GM23338 (cell line): ENCODE measurements at regions not wholly inside any gene's neighbourhood (a gene's known extent, or its start where the extent isn't known, plus 50 kb on each side); places are given as distances from the start of the nearest gene placed in this dataset.

ENCODE experiments used
- ATAC-seq: fragments of 200-7000 bp; cut with Tn5 transposase; 3 replicates; pipeline ENCODE4 v1.9.1; 2020
- DNase-seq: peaks from one replicate; pipeline ENCODE4 v3.0.0-alpha.2; 2015; ENCODE audit warnings: low spot score
- H2AFZ ChIP-seq: fragments of 200-600 bp; sonication (generic); 2 replicates; pipeline ENCODE4 v1.8.0; 2016; ENCODE audit warnings: antibody characterized with exemption, mild to moderate bottlenecking, moderate library complexity
- H3F3A ChIP-seq: fragments of 200-600 bp; sonication (generic); replicated peaks from 2 replicates; pipeline ENCODE4 v1.8.0; 2017; ENCODE audit warnings: antibody characterized with exemption, mixed run types, low read depth
- H3K27ac ChIP-seq: fragments of 200-600 bp; sonication (generic); 2 replicates; pipeline ENCODE4 v1.6.1; 2016; ENCODE audit warnings: low read depth
- H3K27me3 ChIP-seq: fragments of 200-600 bp; sonication (generic); 2 replicates; pipeline ENCODE4 v1.8.0; 2016; ENCODE audit warnings: mild to moderate bottlenecking, mixed run types, moderate library complexity; ENCODE audit not compliant: insufficient read depth
- H3K36me3 ChIP-seq: fragments of 200-600 bp; sonication (generic); 2 replicates; pipeline ENCODE4 v1.8.0; 2016; ENCODE audit warnings: mild to moderate bottlenecking; ENCODE audit not compliant: insufficient read depth
- H3K4me1 ChIP-seq: fragments of 200-600 bp; sonication (generic); 2 replicates; pipeline ENCODE4 v1.8.0; 2016; ENCODE audit warnings: mild to moderate bottlenecking, moderate library complexity; ENCODE audit not compliant: insufficient read depth
- H3K4me2 ChIP-seq: fragments of 200-600 bp; sonication (generic); 2 replicates; pipeline ENCODE4 v1.7.1; 2017; ENCODE audit warnings: mixed run types
- H3K4me3 ChIP-seq: fragments of 200-600 bp; sonication (generic); 2 replicates; pipeline ENCODE4 v1.6.1; 2016; ENCODE audit warnings: mixed run types
- H3K79me2 ChIP-seq: fragments of 200-600 bp; sonication (generic); replicated peaks from 2 replicates; pipeline ENCODE4 v1.8.0; 2017; ENCODE audit warnings: mild to moderate bottlenecking; ENCODE audit not compliant: insufficient read depth
- H3K9me2 ChIP-seq: fragments of 200-600 bp; sonication (generic); 2 replicates; pipeline ENCODE4 v1.8.0; 2017; ENCODE audit not compliant: insufficient read depth
- H4K20me1 ChIP-seq: fragments of 200-600 bp; sonication (generic); replicated peaks from 2 replicates; pipeline ENCODE4 v1.8.0; 2017; ENCODE audit warnings: mild to moderate bottlenecking; ENCODE audit not compliant: insufficient read depth
- H3K27ac Mint-ChIP-seq: 2 replicates; pipeline ENCODE4 v1.8.0; 2020; ENCODE audit warnings: inconsistent platforms, mild to moderate bottlenecking, moderate library complexity, mixed read lengths
- H3K27me3 Mint-ChIP-seq: 3 replicates; pipeline ENCODE4 v1.8.0; 2022; ENCODE audit warnings: low read depth, mild to moderate bottlenecking, moderate library complexity, mixed read lengths, inconsistent platforms; ENCODE audit not compliant: insufficient read depth, poor library complexity
- H3K36me3 Mint-ChIP-seq: 3 replicates; pipeline ENCODE4 v1.8.0; 2021; ENCODE audit warnings: low read depth, mild to moderate bottlenecking, inconsistent platforms, moderate library complexity, mixed read lengths
- H3K4me1 Mint-ChIP-seq: 3 replicates; pipeline ENCODE4 v1.8.0; 2020; ENCODE audit warnings: mild to moderate bottlenecking, inconsistent platforms, mixed read lengths
- H3K4me3 Mint-ChIP-seq: 3 replicates; pipeline ENCODE4 v1.8.0; 2021; ENCODE audit warnings: moderate library complexity, mild to moderate bottlenecking, inconsistent platforms, mixed read lengths
- H3K9me3 Mint-ChIP-seq: 3 replicates; pipeline ENCODE4 v1.8.0; 2020; ENCODE audit warnings: moderate library complexity, mild to moderate bottlenecking, inconsistent platforms, mixed read lengths
- EZH2phosphoT487 ChIP-seq: fragments of 200-600 bp; sonication (generic); IDR thresholded peaks from one replicate; pipeline ENCODE4 v1.8.1; 2018; ENCODE audit warnings: antibody characterized with exemption; ENCODE audit not compliant: unreplicated experiment
- NANOG ChIP-seq: IDR thresholded peaks from 2 replicates; pipeline ENCODE4 v1.6.1; 2016; ENCODE audit warnings: antibody characterized with exemption, borderline replicate concordance
- STAT1 ChIP-seq: IDR thresholded peaks from one replicate; pipeline ENCODE4 v1.6.1; 2016; ENCODE audit warnings: antibody characterized with exemption; ENCODE audit not compliant: unreplicated experiment
- ZNF331 ChIP-seq: fragments of 250-450 bp; sonication (Bioruptor Pico); IDR thresholded peaks from 2 replicates; pipeline ENCODE4 v1.5.0; 2020; ENCODE audit warnings: low read depth, mild to moderate bottlenecking, moderate library complexity
- TF ChIP-seq, protein P1 (sequence below): IDR thresholded peaks from 2 replicates; pipeline ENCODE4 v1.6.1; 2016; ENCODE audit warnings: antibody characterized with exemption
- TF ChIP-seq, protein P2 (sequence below): IDR thresholded peaks from one replicate; pipeline ENCODE4 v1.6.1; 2018; ENCODE audit warnings: antibody characterized with exemption; ENCODE audit not compliant: unreplicated experiment
- TF ChIP-seq, protein P3 (sequence below), 2 experiments: fragments of 200-600 bp in 1 of 2; sonication (generic) in 1 of 2; conservative IDR thresholded peaks; 2 replicates each; pipeline versions ENCODE4 v1.5.1 to v1.6.1; 2016 to 2017; ENCODE audit warnings: antibody characterized with exemption in 2 of 2, low read depth in 2 of 2, mild to moderate bottlenecking in 2 of 2, moderate library complexity in 1 of 2
- TF ChIP-seq, protein P4 (sequence below): fragments of 250-450 bp; sonication (Bioruptor Pico); IDR thresholded peaks from 2 replicates; pipeline ENCODE4 v1.5.0; 2020; ENCODE audit warnings: mild to moderate bottlenecking, moderate library complexity

DNA sequence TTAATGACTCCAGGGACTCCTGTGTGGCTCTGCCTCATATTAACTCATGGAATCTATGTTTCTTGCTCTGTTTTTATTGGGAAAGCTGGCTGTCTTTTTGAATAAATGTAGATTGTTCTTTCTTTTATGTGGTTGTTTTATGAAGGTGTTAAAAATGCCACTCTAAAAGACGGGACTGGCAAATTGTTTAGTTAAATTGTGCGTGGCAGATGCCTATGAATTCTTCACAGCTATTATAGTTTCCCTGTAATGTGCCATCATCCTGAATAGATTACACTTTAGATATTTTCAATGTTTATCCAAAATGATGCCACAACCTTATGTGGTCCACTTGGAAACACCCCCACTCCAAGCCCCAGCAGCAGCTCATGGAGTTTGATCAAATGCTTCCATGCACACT is 149.7 kb downstream of the ST6GAL2 start:
- Histone ChIP-seq H3F3A (no peaks in the 10 kb centered on the region), H3K36me3 (no peaks in the 10 kb centered on the region), H3K79me2 (no peaks in the 10 kb centered on the region), H2AFZ (no peak overlapping the region), H3K4me3 (no peak overlapping the region), H3K4me2 (no peak overlapping the region), H3K27ac (no peak overlapping the region), H3K9me2 (peaks cover 9% of the 10 kb centered on the region), H3K4me1 (no peaks in the 10 kb centered on the region), H3K27me3 (no peaks in the 10 kb centered on the region), H4K20me1 (no peaks in the 10 kb centered on the region)
- peaks cover 12% of the 10 kb centered on the region; the same call in 2 of the 3 replicates for H3K9me3 Mint-ChIP-seq
- peaks cover 6% of the 10 kb centered on the region; the same call in 1 of the 3 replicates for H3K36me3 Mint-ChIP-seq
- ATAC-seq (no peak), DNase-seq (no peak)
- peaks cover 5% of the 10 kb centered on the region; the same call in 2 of the 3 replicates for H3K4me1 Mint-ChIP-seq
- no peak overlapping the region for H3K4me3 Mint-ChIP-seq
- no peak overlapping the region for H3K27ac Mint-ChIP-seq
- H3K27me3 Mint-ChIP-seq, result peaks cover 2% of the 10 kb centered on the region
- TF ChIP-seq, protein P1, sequence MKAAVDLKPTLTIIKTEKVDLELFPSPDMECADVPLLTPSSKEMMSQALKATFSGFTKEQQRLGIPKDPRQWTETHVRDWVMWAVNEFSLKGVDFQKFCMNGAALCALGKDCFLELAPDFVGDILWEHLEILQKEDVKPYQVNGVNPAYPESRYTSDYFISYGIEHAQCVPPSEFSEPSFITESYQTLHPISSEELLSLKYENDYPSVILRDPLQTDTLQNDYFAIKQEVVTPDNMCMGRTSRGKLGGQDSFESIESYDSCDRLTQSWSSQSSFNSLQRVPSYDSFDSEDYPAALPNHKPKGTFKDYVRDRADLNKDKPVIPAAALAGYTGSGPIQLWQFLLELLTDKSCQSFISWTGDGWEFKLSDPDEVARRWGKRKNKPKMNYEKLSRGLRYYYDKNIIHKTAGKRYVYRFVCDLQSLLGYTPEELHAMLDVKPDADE, result no peak
- TF ChIP-seq NANOG (no peak), ZNF331 (CRISPR knock-in tag) (no peak)

DNA sequence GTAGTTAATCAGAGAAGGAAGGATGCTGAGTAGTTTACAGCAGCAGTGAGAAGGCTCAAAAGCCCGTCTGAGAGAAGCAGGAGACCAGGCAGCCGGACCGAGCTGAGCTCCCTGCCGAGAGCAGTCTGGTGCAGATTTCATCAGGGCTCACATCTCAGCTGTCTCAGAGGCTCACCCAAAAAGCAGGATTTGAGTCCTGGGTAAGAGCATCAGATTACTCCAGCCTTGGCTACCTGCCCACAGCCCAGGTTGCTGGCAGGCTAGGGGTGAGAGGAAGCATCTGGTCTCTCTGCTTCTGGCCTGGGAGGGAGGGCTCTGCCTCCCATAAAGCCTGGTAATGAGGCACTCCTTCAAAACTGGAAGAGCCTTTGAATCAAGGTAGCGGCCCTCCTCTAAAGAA is 140.5 kb downstream of the ST6GAL2 start:
- Mint-ChIP-seq H3K4me3 (no peak overlapping the region), H3K27ac (no peak overlapping the region), H3K4me1 (peaks cover 2% of the 10 kb centered on the region; the same call in 1 of the 3 replicates), H3K36me3 (no peaks in the 10 kb centered on the region), H3K9me3 (no peaks in the 10 kb centered on the region), H3K27me3 (no peaks in the 10 kb centered on the region)
- Histone ChIP-seq H3K4me3 (no peak overlapping the region), H3K4me1 (no peaks in the 10 kb centered on the region), H3K79me2 (no peaks in the 10 kb centered on the region), H3K4me2 (no peak overlapping the region), H3F3A (no peaks in the 10 kb centered on the region), H3K27ac (no peak overlapping the region), H3K9me2 (no peaks in the 10 kb centered on the region; the same call in 1 of the 2 replicates), H4K20me1 (no peaks in the 10 kb centered on the region), H3K27me3 (no peaks in the 10 kb centered on the region), H3K36me3 (no peaks in the 10 kb centered on the region), H2AFZ (no peak overlapping the region)
- no peak for DNase-seq
- ATAC-seq, result peak; percentile 44; the same call in 2 of the 3 replicates
- TF ChIP-seq STAT1 (no peak), EZH2phosphoT487 (no peak)
- TF ChIP-seq, protein P2, sequence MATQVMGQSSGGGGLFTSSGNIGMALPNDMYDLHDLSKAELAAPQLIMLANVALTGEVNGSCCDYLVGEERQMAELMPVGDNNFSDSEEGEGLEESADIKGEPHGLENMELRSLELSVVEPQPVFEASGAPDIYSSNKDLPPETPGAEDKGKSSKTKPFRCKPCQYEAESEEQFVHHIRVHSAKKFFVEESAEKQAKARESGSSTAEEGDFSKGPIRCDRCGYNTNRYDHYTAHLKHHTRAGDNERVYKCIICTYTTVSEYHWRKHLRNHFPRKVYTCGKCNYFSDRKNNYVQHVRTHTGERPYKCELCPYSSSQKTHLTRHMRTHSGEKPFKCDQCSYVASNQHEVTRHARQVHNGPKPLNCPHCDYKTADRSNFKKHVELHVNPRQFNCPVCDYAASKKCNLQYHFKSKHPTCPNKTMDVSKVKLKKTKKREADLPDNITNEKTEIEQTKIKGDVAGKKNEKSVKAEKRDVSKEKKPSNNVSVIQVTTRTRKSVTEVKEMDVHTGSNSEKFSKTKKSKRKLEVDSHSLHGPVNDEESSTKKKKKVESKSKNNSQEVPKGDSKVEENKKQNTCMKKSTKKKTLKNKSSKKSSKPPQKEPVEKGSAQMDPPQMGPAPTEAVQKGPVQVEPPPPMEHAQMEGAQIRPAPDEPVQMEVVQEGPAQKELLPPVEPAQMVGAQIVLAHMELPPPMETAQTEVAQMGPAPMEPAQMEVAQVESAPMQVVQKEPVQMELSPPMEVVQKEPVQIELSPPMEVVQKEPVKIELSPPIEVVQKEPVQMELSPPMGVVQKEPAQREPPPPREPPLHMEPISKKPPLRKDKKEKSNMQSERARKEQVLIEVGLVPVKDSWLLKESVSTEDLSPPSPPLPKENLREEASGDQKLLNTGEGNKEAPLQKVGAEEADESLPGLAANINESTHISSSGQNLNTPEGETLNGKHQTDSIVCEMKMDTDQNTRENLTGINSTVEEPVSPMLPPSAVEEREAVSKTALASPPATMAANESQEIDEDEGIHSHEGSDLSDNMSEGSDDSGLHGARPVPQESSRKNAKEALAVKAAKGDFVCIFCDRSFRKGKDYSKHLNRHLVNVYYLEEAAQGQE, result no peak
- TF ChIP-seq, protein P1, result no peak
- TF ChIP-seq, protein P3, sequence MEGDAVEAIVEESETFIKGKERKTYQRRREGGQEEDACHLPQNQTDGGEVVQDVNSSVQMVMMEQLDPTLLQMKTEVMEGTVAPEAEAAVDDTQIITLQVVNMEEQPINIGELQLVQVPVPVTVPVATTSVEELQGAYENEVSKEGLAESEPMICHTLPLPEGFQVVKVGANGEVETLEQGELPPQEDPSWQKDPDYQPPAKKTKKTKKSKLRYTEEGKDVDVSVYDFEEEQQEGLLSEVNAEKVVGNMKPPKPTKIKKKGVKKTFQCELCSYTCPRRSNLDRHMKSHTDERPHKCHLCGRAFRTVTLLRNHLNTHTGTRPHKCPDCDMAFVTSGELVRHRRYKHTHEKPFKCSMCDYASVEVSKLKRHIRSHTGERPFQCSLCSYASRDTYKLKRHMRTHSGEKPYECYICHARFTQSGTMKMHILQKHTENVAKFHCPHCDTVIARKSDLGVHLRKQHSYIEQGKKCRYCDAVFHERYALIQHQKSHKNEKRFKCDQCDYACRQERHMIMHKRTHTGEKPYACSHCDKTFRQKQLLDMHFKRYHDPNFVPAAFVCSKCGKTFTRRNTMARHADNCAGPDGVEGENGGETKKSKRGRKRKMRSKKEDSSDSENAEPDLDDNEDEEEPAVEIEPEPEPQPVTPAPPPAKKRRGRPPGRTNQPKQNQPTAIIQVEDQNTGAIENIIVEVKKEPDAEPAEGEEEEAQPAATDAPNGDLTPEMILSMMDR (conservative IDR thresholded peaks at IDR 0.05; ENCODE audit: low read depth in 2 of 2), result no peak
- TF ChIP-seq, protein P4, sequence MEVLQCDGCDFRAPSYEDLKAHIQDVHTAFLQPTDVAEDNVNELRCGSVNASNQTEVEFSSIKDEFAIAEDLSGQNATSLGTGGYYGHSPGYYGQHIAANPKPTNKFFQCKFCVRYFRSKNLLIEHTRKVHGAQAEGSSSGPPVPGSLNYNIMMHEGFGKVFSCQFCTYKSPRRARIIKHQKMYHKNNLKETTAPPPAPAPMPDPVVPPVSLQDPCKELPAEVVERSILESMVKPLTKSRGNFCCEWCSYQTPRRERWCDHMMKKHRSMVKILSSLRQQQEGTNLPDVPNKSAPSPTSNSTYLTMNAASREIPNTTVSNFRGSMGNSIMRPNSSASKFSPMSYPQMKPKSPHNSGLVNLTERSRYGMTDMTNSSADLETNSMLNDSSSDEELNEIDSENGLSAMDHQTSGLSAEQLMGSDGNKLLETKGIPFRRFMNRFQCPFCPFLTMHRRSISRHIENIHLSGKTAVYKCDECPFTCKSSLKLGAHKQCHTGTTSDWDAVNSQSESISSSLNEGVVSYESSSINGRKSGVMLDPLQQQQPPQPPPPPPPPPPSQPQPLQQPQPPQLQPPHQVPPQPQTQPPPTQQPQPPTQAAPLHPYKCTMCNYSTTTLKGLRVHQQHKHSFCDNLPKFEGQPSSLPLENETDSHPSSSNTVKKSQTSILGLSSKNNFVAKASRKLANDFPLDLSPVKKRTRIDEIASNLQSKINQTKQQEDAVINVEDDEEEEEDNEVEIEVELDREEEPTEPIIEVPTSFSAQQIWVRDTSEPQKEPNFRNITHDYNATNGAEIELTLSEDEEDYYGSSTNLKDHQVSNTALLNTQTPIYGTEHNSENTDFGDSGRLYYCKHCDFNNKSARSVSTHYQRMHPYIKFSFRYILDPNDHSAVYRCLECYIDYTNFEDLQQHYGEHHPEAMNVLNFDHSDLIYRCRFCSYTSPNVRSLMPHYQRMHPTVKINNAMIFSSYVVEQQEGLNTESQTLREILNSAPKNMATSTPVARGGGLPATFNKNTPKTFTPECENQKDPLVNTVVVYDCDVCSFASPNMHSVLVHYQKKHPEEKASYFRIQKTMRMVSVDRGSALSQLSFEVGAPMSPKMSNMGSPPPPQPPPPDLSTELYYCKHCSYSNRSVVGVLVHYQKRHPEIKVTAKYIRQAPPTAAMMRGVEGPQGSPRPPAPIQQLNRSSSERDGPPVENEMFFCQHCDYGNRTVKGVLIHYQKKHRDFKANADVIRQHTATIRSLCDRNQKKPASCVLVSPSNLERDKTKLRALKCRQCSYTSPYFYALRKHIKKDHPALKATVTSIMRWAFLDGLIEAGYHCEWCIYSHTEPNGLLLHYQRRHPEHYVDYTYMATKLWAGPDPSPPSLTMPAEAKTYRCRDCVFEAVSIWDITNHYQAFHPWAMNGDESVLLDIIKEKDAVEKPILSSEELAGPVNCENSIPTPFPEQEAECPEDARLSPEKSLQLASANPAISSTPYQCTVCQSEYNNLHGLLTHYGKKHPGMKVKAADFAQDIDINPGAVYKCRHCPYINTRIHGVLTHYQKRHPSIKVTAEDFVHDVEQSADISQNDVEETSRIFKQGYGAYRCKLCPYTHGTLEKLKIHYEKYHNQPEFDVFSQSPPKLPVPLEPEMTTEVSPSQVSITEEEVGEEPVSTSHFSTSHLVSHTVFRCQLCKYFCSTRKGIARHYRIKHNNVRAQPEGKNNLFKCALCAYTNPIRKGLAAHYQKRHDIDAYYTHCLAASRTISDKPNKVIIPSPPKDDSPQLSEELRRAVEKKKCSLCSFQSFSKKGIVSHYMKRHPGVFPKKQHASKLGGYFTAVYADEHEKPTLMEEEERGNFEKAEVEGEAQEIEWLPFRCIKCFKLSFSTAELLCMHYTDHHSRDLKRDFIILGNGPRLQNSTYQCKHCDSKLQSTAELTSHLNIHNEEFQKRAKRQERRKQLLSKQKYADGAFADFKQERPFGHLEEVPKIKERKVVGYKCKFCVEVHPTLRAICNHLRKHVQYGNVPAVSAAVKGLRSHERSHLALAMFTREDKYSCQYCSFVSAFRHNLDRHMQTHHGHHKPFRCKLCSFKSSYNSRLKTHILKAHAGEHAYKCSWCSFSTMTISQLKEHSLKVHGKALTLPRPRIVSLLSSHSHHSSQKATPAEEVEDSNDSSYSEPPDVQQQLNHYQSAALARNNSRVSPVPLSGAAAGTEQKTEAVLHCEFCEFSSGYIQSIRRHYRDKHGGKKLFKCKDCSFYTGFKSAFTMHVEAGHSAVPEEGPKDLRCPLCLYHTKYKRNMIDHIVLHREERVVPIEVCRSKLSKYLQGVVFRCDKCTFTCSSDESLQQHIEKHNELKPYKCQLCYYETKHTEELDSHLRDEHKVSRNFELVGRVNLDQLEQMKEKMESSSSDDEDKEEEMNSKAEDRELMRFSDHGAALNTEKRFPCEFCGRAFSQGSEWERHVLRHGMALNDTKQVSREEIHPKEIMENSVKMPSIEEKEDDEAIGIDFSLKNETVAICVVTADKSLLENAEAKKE, result no peak
